HCT116 (cell line): ENCODE measurements at regions not wholly inside any gene's neighbourhood (a gene's known extent, or its start where the extent isn't known, plus 50 kb on each side); places are given as distances from the start of the nearest gene placed in this dataset.

Experiments
- CBX3 ChIP-seq: IDR thresholded peaks from 2 replicates; pipeline ENCODE4 v1.6.1; 2012; ENCODE audit warnings: low read depth
- CEBPB ChIP-seq: IDR thresholded peaks from 2 replicates; pipeline ENCODE4 v1.6.1; 2012; ENCODE audit warnings: low read depth
- CTCF ChIP-seq, 3 experiments: fragments of 200-600 bp in 1 of 3; sonication (generic) in 1 of 3; IDR thresholded peaks in 2 of 3; conservative IDR thresholded peaks in 1 of 3; 2 replicates each; pipeline ENCODE4 v1.5.1; 2012 to 2017; ENCODE audit warnings: low read depth in 2 of 3, low read length in 2 of 3, antibody characterized with exemption in 1 of 3, borderline replicate concordance in 1 of 3, control low read depth in 1 of 3, mild to moderate bottlenecking in 1 of 3, mixed read lengths in 1 of 3, mixed run types in 1 of 3, moderate library complexity in 1 of 3; ENCODE audit not compliant: insufficient read depth in 1 of 3
- EGR1 ChIP-seq: IDR thresholded peaks from 2 replicates; pipeline ENCODE4 v1.6.1; 2012; ENCODE audit warnings: low read depth
- EZH2 ChIP-seq: fragments of 200-600 bp; sonication (generic); IDR thresholded peaks from 2 replicates; pipeline ENCODE4 v1.6.1; 2017; ENCODE audit warnings: antibody characterized with exemption, mixed run types
- EZH2phosphoT487 ChIP-seq: fragments of 200-600 bp; IDR thresholded peaks from 2 replicates; pipeline ENCODE4 v1.6.1; 2018; ENCODE audit warnings: antibody characterized with exemption, borderline replicate concordance
- JUND ChIP-seq: IDR thresholded peaks from 2 replicates; pipeline ENCODE4 v1.6.1; 2012
- POLR2A ChIP-seq: IDR thresholded peaks from 2 replicates; pipeline ENCODE4 v1.7.0; 2011; ENCODE audit warnings: borderline replicate concordance; ENCODE audit not compliant: insufficient read depth, insufficient read length; ENCODE audit errors: extremely low read depth
- POLR2AphosphoS5 ChIP-seq: IDR thresholded peaks from 2 replicates; pipeline ENCODE4 v1.6.1; 2011; ENCODE audit warnings: mild to moderate bottlenecking, low read depth, low read length, moderate library complexity
- SIN3A ChIP-seq: IDR thresholded peaks from 2 replicates; pipeline ENCODE4 v1.6.1; 2012; ENCODE audit warnings: low read depth
- TCF7L2 ChIP-seq: IDR thresholded peaks from 2 replicates; pipeline ENCODE4 v1.7.0; 2011; ENCODE audit warnings: borderline replicate concordance, inconsistent platforms; ENCODE audit not compliant: insufficient read depth, insufficient read length; ENCODE audit errors: extremely low read depth
- ZNF274 ChIP-seq: fragments of 200-500 bp; sonication (Bioruptor generic); IDR thresholded peaks from 2 replicates; pipeline ENCODE4 v1.6.1; 2014; ENCODE audit warnings: mild to moderate bottlenecking, low read depth, low read length, inconsistent platforms
- TF ChIP-seq, protein P1 (sequence below): IDR thresholded peaks from 2 replicates; pipeline ENCODE4 v1.6.1; 2012

DNA sequence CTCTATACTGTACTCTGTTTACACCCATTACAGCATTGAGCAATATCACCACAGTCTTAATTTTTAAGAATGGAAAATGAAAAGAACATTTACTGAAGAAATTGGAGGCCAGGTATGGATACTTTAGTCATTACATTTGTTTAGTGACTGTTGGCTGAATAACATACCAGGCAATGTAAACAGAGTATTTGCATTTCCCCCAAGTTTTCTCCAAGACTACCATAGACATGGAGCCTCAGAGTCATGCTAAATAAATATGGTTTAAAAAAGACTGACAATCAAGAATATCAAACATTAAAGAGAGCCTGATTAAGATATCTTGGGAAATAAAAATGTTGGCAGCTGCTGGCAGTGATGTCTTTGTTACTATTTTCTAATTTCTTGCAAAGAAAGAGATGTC is 136.9 kb upstream of the ADAMTS5 start:
- TF ChIP-seq JUND, result no peak
- TF ChIP-seq SIN3A, result no peak
- no peak for TF ChIP-seq CTCF (IDR thresholded peaks at IDR 0.05 in 2 of 3, conservative IDR thresholded peaks at IDR 0.05 in 1 of 3; ENCODE audit: borderline replicate concordance in 1 of 3, insufficient read depth in 1 of 3, low read depth in 2 of 3, low read length in 2 of 3)
- no peak for TF ChIP-seq ZNF274
- TF ChIP-seq CEBPB, result no peak
- no peak for TF ChIP-seq EZH2
- no peak for TF ChIP-seq POLR2AphosphoS5
- TF ChIP-seq POLR2A, result no peak
- no peak for TF ChIP-seq TCF7L2
- no peak for TF ChIP-seq EGR1
- TF ChIP-seq, protein P1, sequence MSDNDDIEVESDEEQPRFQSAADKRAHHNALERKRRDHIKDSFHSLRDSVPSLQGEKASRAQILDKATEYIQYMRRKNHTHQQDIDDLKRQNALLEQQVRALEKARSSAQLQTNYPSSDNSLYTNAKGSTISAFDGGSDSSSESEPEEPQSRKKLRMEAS, result no peak
- TF ChIP-seq EZH2phosphoT487, result no peak
- TF ChIP-seq CBX3, result no peak
